ENCODE measurements at regions not wholly inside any gene's neighbourhood (a gene's known extent, or its start where the extent isn't known, plus 50 kb on each side); places are given as distances from the start of the nearest gene placed in this dataset.

- no peaks in the 10 kb centered on the region for H3K79me2 ChIP-seq (ENCODE audit: control insufficient read depth in 1 of 2, insufficient read depth in 2 of 2, low read length in 2 of 2)
- no peaks in the 10 kb centered on the region for H3K79me1 ChIP-seq (ENCODE audit: low read depth, low read length)
- H4K5ac ChIP-seq (ENCODE audit: insufficient read length, low read depth, low read length) = no peak overlapping the region
- no peaks in the 10 kb centered on the region for H3K27me3 ChIP-seq (replicated peaks in 1 of 4; ENCODE audit: control insufficient read depth in 3 of 4, extremely low read depth in 1 of 4, insufficient read depth in 3 of 4, low read length in 3 of 4)
- H4K20me1 ChIP-seq (replicated peaks in 1 of 2; ENCODE audit: control insufficient read depth in 1 of 2, insufficient read depth in 2 of 2, low read length in 2 of 2) = no peaks in the 10 kb centered on the region
- no peak for DNase-seq (ENCODE audit: low read depth in 1 of 2, low spot score in 2 of 2)
- no peak overlapping the region for H2AK5ac ChIP-seq (ENCODE audit: low read depth, low read length)
- no peak overlapping the region for H2BK120ac ChIP-seq (replicated peaks; ENCODE audit: low read depth, low read length)
- TF ChIP-seq ATF2 (IDR thresholded peaks at IDR 0.05; ENCODE audit: low read length) = no peak
- TF ChIP-seq USF2 (IDR thresholded peaks at IDR 0.05; ENCODE audit: low read length) = 0 out of 2 replicates have a peak, but pooled peaks have one; percentile 35
- TF ChIP-seq SAP30 (IDR thresholded peaks at IDR 0.05; ENCODE audit: insufficient read depth, insufficient replicate concordance, low read length) = no peak
- TF ChIP-seq CEBPB (IDR thresholded peaks at IDR 0.05; ENCODE audit: low read depth, low read length) = no peak
- no peak for TF ChIP-seq KDM1A (IDR thresholded peaks at IDR 0.05; ENCODE audit: borderline replicate concordance, low read length)
- TF ChIP-seq SIX5 (IDR thresholded peaks at IDR 0.05; ENCODE audit: low read depth, low read length) = peak; percentile 53
- no peak for TF ChIP-seq HDAC2 (IDR thresholded peaks at IDR 0.05; ENCODE audit: borderline replicate concordance in 1 of 2, low read depth in 2 of 2, low read length in 2 of 2)
- no peak for TF ChIP-seq TCF12 (IDR thresholded peaks at IDR 0.05; ENCODE audit: low read depth, low read length)
- no peak for TF ChIP-seq NANOG (IDR thresholded peaks at IDR 0.05; ENCODE audit: insufficient read depth, low read depth, low read length, poor library complexity, severe bottlenecking)
- no peak for TF ChIP-seq CHD1 (IDR thresholded peaks at IDR 0.05; ENCODE audit: low read depth, low read length)
- H3K4me3 ChIP-seq (ENCODE audit: extremely low read depth in 1 of 4, insufficient read depth in 2 of 4, low read depth in 3 of 4, low read length in 4 of 4) = no peak overlapping the region
- H3K23me2 ChIP-seq (ENCODE audit: low read depth, low read length) = no peaks in the 10 kb centered on the region
- H3K4me2 ChIP-seq (ENCODE audit: insufficient read depth in 1 of 2, low read depth in 2 of 2, low read length in 2 of 2) = no peak overlapping the region
- 93% methylated on average over 6 of the region's 6 CpGs; no CpG with 5 or more reads in 1 of the 2 experiments for WGBS, 2 experiments (ENCODE audit: extremely low coverage in 1 of 2, insufficient coverage in 1 of 2, insufficient read length in 1 of 2, insufficient replicate concordance in 2 of 2, low coverage in 1 of 2, low lambda C conversion rate in 2 of 2, missing lambda C conversion rate in 1 of 2)
- CTCF ChIA-PET (ENCODE audit: partially characterized antibody) = interaction anchor here (0.6 kb wide), 1 partner anchor 345 kb away, joined by 3 read pairs; no protein-coding TSS in a partner anchor
- POLR2A ChIA-PET (ENCODE audit: partially characterized antibody) = no interaction called here
- no peaks in the 10 kb centered on the region for H3K36me3 ChIP-seq (ENCODE audit: control insufficient read depth in 2 of 4, insufficient read depth in 4 of 4, low read length in 3 of 4)
- no peak overlapping the region for H3K9ac ChIP-seq (replicated peaks in 1 of 4; ENCODE audit: extremely low read depth in 1 of 4, low read depth in 3 of 4, low read length in 3 of 4)
- H2AFZ ChIP-seq (ENCODE audit: low read length) = peak overlapping the region; percentile 90
- no peak overlapping the region for H3K56ac ChIP-seq (replicated peaks; ENCODE audit: insufficient read length, low read depth, low read length)
- H3K23ac ChIP-seq (ENCODE audit: insufficient read length) = no peak overlapping the region
- H2BK20ac ChIP-seq (ENCODE audit: low read length) = no peak overlapping the region
- FAIRE-seq = peak; percentile 63
- no peaks in the 10 kb centered on the region for H3K4me1 ChIP-seq (replicated peaks in 1 of 4; ENCODE audit: control insufficient read depth in 3 of 4, insufficient read depth in 4 of 4, low read length in 3 of 4)
- H4K8ac ChIP-seq (ENCODE audit: extremely low read depth, insufficient read depth, low read length) = no peak overlapping the region
- H2BK15ac ChIP-seq (ENCODE audit: low read length) = no peak overlapping the region
- no peak overlapping the region for H3K18ac ChIP-seq (ENCODE audit: extremely low read depth, low read length)
- H2BK5ac ChIP-seq (ENCODE audit: low read depth, low read length) = no peak overlapping the region
- no peak overlapping the region for H4K91ac ChIP-seq (replicated peaks; ENCODE audit: insufficient read length, low read length)
- H3K4ac ChIP-seq (replicated peaks; ENCODE audit: insufficient read length, low read depth, low read length) = no peak overlapping the region
- no peaks in the 10 kb centered on the region; a peak in 1 of 4 replicates for H3K9me3 ChIP-seq (ENCODE audit: insufficient read depth in 2 of 2, low read depth in 1 of 2, low read length in 1 of 2)
- H3K14ac ChIP-seq (ENCODE audit: insufficient read length) = no peak overlapping the region
- no peak overlapping the region for H3K27ac ChIP-seq (ENCODE audit: low read depth, low read length)
- H2BK12ac ChIP-seq (ENCODE audit: low read depth, low read length) = no peak overlapping the region
These were observed 360.1 kb upstream of the TBX3 start for GRCh38 chr12:115044073-115044472.

All from H1 (cell line).